KG1 (cell line): ENCODE measurements at regions not wholly inside any gene's neighbourhood (a gene's known extent, or its start where the extent isn't known, plus 50 kb on each side); places are given as distances from the start of the nearest gene placed in this dataset.
"Not testable (repeated sequence)": the region's sequence is repeated elsewhere in the genome, so short reads cannot be mapped to it uniquely, and the experiment has no call there.

Experiments
- DNase-seq: peaks from one replicate; lab custom pipeline; 2025; lab: John Stamatoyannopoulos, UW

GRCh38 chr2:185988907-185989306 is 250.3 kb downstream of the FSIP2 start:
- not testable (repeated sequence) for DNase-seq

GRCh38 chr2:185990861-185991525 is 252.4 kb downstream of the FSIP2 start:
- no peak for DNase-seq

- no peak for DNase-seq
Observed at GRCh38 chr2:185998562-185999070, 260.0 kb downstream of the FSIP2 start.

GRCh38 chr2:186009341-186009740 is 270.7 kb downstream of the FSIP2 start:
- no peak for DNase-seq

GRCh38 chr2:186017278-186017677 is 278.7 kb downstream of the FSIP2 start:
- DNase-seq: no peak

- DNase-seq: no peak
Observed at GRCh38 chr2:186024921-186025320, 286.3 kb downstream of the FSIP2 start.

GRCh38 chr2:186027922-186028321 is 289.3 kb downstream of the FSIP2 start:
- no peak for DNase-seq

- no peak for DNase-seq
Observed at GRCh38 chr2:186031229-186031628, 292.6 kb downstream of the FSIP2 start.

- no peak for DNase-seq
Observed at GRCh38 chr2:186032102-186032738, 293.6 kb downstream of the FSIP2 start.

- DNase-seq: no peak
Observed at GRCh38 chr2:186032930-186033329, 294.3 kb downstream of the FSIP2 start.

GRCh38 chr2:186033541-186033940 is 294.9 kb downstream of the FSIP2 start:
- DNase-seq: no peak

GRCh38 chr2:186036862-186037449 is 298.4 kb downstream of the FSIP2 start:
- no peak for DNase-seq

GRCh38 chr2:186042207-186043028 is 303.8 kb downstream of the FSIP2 start:
- DNase-seq: no peak

- DNase-seq: no peak
Observed at GRCh38 chr2:186044761-186045160, 306.2 kb downstream of the FSIP2 start.

GRCh38 chr2:186052930-186053329 is 314.3 kb downstream of the FSIP2 start:
- no peak for DNase-seq

- no peak for DNase-seq
Observed at GRCh38 chr2:186058614-186059013, 320.0 kb downstream of the FSIP2 start.

- DNase-seq: no peak
Observed at GRCh38 chr2:186059096-186059495, 320.5 kb downstream of the FSIP2 start.

GRCh38 chr2:186060744-186061440 is 322.3 kb downstream of the FSIP2 start:
- no peak for DNase-seq

- no peak for DNase-seq
Observed at GRCh38 chr2:186064507-186064906, 325.9 kb downstream of the FSIP2 start.

- no peak for DNase-seq
Observed at GRCh38 chr2:186065491-186065890, 326.9 kb downstream of the FSIP2 start.

GRCh38 chr2:186068139-186068801 is 329.7 kb downstream of the FSIP2 start:
- DNase-seq: no peak
